Chondrocyte (in vitro differentiated cells): ENCODE measurements at regions not wholly inside any gene's neighbourhood (a gene's known extent, or its start where the extent isn't known, plus 50 kb on each side); places are given as distances from the start of the nearest gene placed in this dataset.

ENCODE experiments used
- DNase-seq: peaks from one replicate; pipeline ENCODE4 v3.0.0; 2021; ENCODE audit warnings: mixed read lengths, low spot score
- H3K27ac Mint-ChIP-seq: one replicate; pipeline ENCODE4 v1.8.0; 2021; ENCODE audit warnings: mild to moderate bottlenecking, moderate library complexity, mixed read lengths; ENCODE audit not compliant: unreplicated experiment
- H3K27me3 Mint-ChIP-seq: 2 replicates; pipeline ENCODE4 v1.8.0; 2021; ENCODE audit warnings: low read depth, mixed read lengths
- H3K36me3 Mint-ChIP-seq: 2 replicates; pipeline ENCODE4 v1.8.0; 2021; ENCODE audit warnings: low read depth, mixed read lengths
- H3K4me1 Mint-ChIP-seq: 2 replicates; pipeline ENCODE4 v1.8.0; 2021; ENCODE audit warnings: low read depth, mild to moderate bottlenecking, mixed read lengths
- H3K4me3 Mint-ChIP-seq: one replicate; pipeline ENCODE4 v1.8.0; 2021; ENCODE audit warnings: mild to moderate bottlenecking, moderate library complexity, mixed read lengths; ENCODE audit not compliant: unreplicated experiment
- H3K9me3 Mint-ChIP-seq: 2 replicates; pipeline ENCODE4 v1.8.0; 2021; ENCODE audit warnings: low read depth, mixed read lengths
- CTCF ChIP-seq: fragments of 200-600 bp; sonication (generic); IDR thresholded peaks from 2 replicates; pipeline ENCODE4 v1.5.0; 2021; ENCODE audit warnings: antibody characterized with exemption, mild to moderate bottlenecking, moderate library complexity

- DNase-seq, result no peak
- Mint-ChIP-seq H3K27ac (no peak overlapping the region), H3K9me3 (no peaks in the 10 kb centered on the region), H3K36me3 (no peaks in the 10 kb centered on the region), H3K27me3 (peaks cover 3% of the 10 kb centered on the region), H3K4me3 (no peak overlapping the region), H3K4me1 (peaks cover 19% of the 10 kb centered on the region)
- TF ChIP-seq CTCF, result no peak
Measured at GRCh38 chr12:75636607-75637006, 125.2 kb upstream of the KRR1 start.

- DNase-seq, result no peak
- Mint-ChIP-seq H3K4me1 (peaks cover 11% of the 10 kb centered on the region), H3K36me3 (no peaks in the 10 kb centered on the region), H3K27me3 (peaks cover 3% of the 10 kb centered on the region), H3K4me3 (no peak overlapping the region), H3K9me3 (no peaks in the 10 kb centered on the region), H3K27ac (no peak overlapping the region)
- no peak for TF ChIP-seq CTCF
Measured at GRCh38 chr12:75635606-75636444, 124.4 kb upstream of the KRR1 start.

GRCh38 chr12:75634244-75635222 is 123.1 kb upstream of the KRR1 start:
- Mint-ChIP-seq H3K9me3 (peaks cover 3% of the 10 kb centered on the region), H3K4me1 (peaks cover 8% of the 10 kb centered on the region), H3K27me3 (peaks cover 3% of the 10 kb centered on the region), H3K36me3 (no peaks in the 10 kb centered on the region), H3K27ac (no peak overlapping the region), H3K4me3 (no peak overlapping the region)
- DNase-seq, result no peak
- TF ChIP-seq CTCF, result no peak

- peaks cover 8% of the 10 kb centered on the region for H3K4me1 Mint-ChIP-seq
- no peak overlapping the region for H3K4me3 Mint-ChIP-seq
- H3K36me3 Mint-ChIP-seq, result no peaks in the 10 kb centered on the region
- peaks cover 3% of the 10 kb centered on the region for H3K9me3 Mint-ChIP-seq
- H3K27me3 Mint-ChIP-seq, result peaks cover 3% of the 10 kb centered on the region
- DNase-seq, result no peak
- H3K27ac Mint-ChIP-seq, result no peak overlapping the region
- no peak for TF ChIP-seq CTCF
Measured at GRCh38 chr12:75633789-75634188, 122.4 kb upstream of the KRR1 start.

- DNase-seq, result no peak
- Mint-ChIP-seq H3K9me3 (peaks cover 3% of the 10 kb centered on the region), H3K27ac (no peak overlapping the region), H3K4me3 (no peak overlapping the region), H3K4me1 (peaks cover 8% of the 10 kb centered on the region), H3K36me3 (no peaks in the 10 kb centered on the region), H3K27me3 (no peaks in the 10 kb centered on the region)
- TF ChIP-seq CTCF, result no peak
Measured at GRCh38 chr12:75632442-75632841, 121.0 kb upstream of the KRR1 start.
